Activated T-helper 17 cell treated with anti-CD3 and anti-CD28 coated beads, Interleukin-2, amount 50 U/mL, for 72 hours (primary cell): ENCODE measurements at regions not wholly inside any gene's neighbourhood (a gene's known extent, or its start where the extent isn't known, plus 50 kb on each side); places are given as distances from the start of the nearest gene placed in this dataset.

ENCODE experiments used
- ATAC-seq: fragments of 150-1000 bp; cut with Tn5 transposase; replicated peaks from 2 replicates; pipeline ENCODE4 v1.10.0; 2021; ENCODE audit warnings: mild to moderate bottlenecking, moderate library complexity
- H3K27ac Mint-ChIP-seq: one replicate; pipeline ENCODE4 v1.8.0; 2022; ENCODE audit warnings: mixed read lengths
- H3K27me3 Mint-ChIP-seq: one replicate; pipeline ENCODE4 v1.8.0; 2022; ENCODE audit warnings: mixed read lengths
- H3K36me3 Mint-ChIP-seq: one replicate; pipeline ENCODE4 v1.8.0; 2022; ENCODE audit warnings: low read depth, mild to moderate bottlenecking, mixed read lengths
- H3K4me1 Mint-ChIP-seq: one replicate; pipeline ENCODE4 v1.8.0; 2022; ENCODE audit warnings: mixed read lengths
- H3K4me3 Mint-ChIP-seq: one replicate; pipeline ENCODE4 v1.8.0; 2022; ENCODE audit warnings: mild to moderate bottlenecking, mixed read lengths
- H3K9me3 Mint-ChIP-seq: one replicate; pipeline ENCODE4 v1.8.0; 2022; ENCODE audit warnings: mixed read lengths

DNA sequence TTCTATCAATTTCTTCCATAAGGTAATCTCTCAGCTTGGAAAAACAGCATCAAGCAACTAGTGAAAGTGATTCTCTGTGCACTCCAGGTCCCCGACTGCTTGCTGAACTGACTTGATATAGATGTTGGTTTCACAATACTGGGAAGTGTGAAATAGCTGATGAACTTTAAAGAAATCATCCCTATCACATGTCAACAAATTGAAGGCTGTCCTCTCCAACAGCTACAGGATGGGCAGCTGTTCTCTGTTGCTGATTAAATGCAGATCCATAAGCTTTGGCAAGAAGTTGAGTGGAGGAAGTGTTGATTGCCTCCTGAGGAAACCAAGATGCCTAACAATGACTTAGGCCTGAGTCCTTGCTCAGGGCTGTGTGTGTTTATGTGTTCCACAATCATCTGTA lies 130.4 kb upstream of the GDF10 start:
- ATAC-seq: no peak

DNA sequence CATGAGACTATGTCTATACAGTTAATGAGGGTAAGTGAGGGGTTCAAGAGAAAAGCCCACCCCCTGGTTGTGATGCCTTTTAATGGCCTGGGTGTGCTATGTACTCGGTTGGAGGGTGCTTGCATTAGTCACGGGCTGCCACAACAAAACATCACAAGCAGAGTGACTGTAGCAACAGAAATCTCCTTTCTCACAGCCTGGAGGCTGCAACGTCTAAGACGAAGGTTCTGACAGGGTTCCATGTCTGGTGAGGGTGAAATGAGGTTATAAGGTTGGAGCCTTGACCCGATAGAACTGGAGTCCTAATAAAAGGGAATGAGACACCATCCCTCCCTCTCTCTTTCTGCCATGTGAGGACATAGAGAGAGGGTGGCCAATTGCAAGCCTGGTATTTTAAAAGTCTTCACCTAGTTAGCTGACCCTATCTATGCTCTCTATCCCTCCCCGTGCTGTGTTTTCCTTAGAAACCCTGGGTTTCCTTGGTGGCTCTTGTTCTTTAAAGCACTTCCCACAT lies 126.0 kb upstream of the GDF10 start:
- Mint-ChIP-seq H3K27me3 (no peaks in the 10 kb centered on the region), H3K4me3 (no peak overlapping the region), H3K36me3 (no peaks in the 10 kb centered on the region), H3K4me1 (no peaks in the 10 kb centered on the region), H3K27ac (no peak overlapping the region), H3K9me3 (no peaks in the 10 kb centered on the region)
- ATAC-seq: no peak

More for the DNA sequence above, 130.4 kb upstream of the GDF10 start:
- no peak overlapping the region for H3K27ac Mint-ChIP-seq
- H3K4me1 Mint-ChIP-seq: no peaks in the 10 kb centered on the region
- no peaks in the 10 kb centered on the region for H3K9me3 Mint-ChIP-seq
- H3K27me3 Mint-ChIP-seq: no peaks in the 10 kb centered on the region
- H3K4me3 Mint-ChIP-seq: no peak overlapping the region
- H3K36me3 Mint-ChIP-seq: no peaks in the 10 kb centered on the region

DNA sequence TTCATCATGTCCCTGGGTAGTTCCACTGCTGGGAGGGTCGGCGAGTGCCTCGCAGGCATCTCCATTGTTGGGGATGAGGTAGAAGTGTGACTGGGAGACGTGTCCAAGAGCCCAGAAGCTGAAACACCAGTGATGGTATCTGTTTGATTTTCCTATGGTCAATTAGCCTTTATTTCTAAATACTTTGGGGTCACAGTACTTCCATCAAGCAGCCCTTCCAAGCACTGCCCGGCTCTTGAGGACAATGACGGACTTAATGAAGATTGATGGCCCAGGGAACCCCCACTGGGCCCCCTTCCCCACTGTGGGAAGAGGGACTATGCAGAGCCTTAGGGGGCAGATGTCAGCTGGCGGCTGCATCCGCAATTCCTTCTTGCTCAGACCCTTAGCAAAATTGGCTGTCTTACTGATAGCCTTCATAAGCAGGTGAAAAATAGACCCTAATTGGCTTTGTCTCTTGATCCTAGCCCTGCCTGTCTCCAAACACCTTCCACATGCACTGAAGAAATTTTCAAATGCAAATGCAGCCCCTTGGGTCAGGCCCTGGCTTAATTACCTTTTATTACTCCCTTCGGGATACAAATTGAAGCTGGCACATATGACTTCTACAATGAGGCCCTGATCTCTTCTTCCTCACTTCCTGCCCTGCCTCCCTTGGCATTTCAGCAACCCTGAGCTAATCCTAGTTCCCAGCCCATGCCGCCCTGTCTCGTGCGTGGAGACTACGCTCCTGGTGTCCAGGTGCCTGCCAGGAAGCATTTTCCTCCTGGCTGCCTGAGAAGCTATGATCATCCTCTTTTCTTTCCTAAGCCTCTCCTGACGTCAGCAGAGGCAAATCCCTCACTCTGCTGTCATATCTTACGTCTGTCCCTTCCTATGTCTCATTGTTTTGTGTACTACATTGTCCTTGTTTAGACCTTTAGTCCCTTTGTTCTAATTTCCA lies 124.5 kb upstream of the GDF10 start:
- Mint-ChIP-seq H3K4me1 (no peaks in the 10 kb centered on the region), H3K36me3 (no peaks in the 10 kb centered on the region), H3K4me3 (no peak overlapping the region), H3K27ac (no peak overlapping the region), H3K27me3 (no peaks in the 10 kb centered on the region), H3K9me3 (no peaks in the 10 kb centered on the region)
- no peak for ATAC-seq

DNA sequence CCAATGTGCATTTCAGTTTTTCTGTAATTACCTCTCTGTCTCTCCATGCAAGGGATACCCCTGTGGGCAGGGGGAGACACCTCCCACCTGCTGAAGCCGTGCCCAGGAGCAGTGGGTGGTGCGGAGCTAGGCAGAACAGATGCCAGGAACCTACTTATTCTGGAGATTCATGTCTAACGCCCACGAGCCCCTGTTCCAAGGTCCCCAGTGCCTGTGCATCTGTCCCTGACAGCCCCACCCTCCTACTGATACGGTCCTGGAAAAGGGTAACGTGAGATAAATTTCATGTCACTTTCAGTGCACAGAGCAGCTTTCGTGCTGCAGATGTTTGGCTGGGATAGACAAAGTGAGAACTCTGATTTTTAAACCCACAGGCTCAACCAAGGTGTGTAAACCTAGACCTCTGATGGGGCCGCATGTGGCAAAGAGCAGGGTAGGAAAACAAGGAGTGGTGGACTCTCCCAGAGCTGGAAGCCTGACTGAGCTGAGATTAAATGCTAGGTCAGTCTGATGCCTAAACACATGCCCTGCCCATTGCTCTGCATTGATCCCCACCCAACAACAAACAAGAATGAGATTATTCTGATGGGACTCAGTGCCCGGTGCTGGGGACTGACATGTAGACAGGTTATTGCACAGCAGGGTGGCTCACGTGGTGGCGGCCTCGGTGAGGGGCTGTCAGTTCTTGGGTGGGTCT lies 123.6 kb upstream of the GDF10 start:
- Mint-ChIP-seq H3K27ac (no peak overlapping the region), H3K4me1 (no peaks in the 10 kb centered on the region), H3K4me3 (no peak overlapping the region), H3K27me3 (no peaks in the 10 kb centered on the region), H3K9me3 (no peaks in the 10 kb centered on the region), H3K36me3 (no peaks in the 10 kb centered on the region)
- no peak for ATAC-seq

DNA sequence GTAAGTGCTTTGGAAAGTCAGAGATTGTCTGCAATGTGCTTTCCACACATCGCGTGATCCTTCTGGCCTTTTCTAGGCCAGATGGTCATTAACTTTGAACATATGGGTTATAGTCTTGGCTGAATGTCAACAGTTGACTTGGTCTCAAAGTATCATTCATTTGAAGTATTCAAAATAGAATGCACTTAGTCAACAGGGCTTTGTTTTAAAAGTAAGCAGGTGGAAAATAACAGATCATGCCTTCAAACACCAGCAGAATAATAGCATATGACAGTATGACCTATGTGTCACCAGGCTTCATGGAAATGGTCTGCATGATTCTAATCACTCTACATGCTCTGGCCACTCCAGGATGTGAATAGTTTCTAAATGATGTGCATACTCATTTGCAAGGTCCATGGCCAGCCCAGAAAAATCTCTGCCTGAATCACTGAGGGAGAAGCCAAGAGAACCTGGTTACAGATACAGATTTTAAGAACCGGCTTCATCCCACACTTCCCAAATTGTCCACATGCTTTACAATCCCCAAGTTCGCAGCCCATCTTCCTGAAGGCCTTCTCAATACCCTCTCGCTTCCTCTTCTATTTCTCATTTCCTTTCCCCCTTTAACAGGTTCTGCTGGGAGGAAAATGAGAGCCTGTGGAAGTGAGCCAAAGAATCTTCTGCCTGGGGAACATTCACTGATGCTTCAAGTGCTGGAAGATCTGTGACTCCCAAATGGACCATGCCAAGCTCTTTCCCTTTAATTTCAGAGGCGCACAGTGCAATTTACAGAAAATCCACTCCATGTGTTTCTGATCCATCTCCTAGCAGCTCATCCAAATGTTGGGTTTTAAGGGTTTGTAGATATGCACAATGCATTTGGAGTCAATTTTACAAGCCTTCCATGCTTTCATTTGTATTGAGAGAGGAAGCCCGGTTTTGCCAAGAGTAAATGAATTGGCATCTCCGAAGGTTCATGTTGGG lies 122.8 kb upstream of the GDF10 start:
- Mint-ChIP-seq H3K4me1 (no peaks in the 10 kb centered on the region), H3K4me3 (no peak overlapping the region), H3K36me3 (no peaks in the 10 kb centered on the region), H3K27me3 (no peaks in the 10 kb centered on the region), H3K27ac (no peak overlapping the region), H3K9me3 (no peaks in the 10 kb centered on the region)
- peak; percentile 39 for ATAC-seq

DNA sequence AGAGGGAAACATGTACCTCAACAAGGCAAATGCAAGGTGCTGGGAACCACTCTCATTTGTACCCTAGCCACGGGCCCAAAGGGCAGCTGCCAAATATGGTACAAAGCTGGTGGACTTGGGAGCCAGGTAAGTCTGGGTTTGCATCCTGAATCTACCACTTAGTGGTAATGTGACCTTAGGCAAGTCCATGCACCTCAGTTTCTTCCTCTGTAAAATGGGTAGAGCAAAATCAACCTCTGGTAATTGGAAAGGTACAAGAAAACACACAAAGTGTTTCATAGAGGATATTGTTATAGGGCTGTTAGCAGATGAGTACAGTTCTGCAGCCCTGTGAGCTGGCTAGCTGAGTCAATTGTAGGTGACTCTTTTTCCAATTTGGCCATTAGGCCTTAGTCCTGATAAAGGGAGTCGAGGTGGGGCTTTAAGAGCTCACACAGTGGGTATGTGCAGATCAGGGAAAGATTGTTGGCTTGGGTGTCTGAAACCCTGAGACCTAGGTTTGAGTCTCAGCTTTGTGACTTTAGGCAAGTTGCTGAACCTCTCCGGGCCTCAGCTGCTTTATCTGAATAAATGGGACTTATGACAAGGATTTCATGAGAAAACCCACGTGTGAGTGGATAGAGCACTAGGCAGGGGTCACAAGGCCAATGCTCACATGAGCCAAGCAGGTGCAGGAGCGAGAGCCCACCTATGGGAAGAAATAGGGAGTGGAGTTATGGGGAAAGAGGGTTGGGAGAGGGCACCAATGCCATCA lies 121.3 kb upstream of the GDF10 start:
- Mint-ChIP-seq H3K9me3 (no peaks in the 10 kb centered on the region), H3K27me3 (no peaks in the 10 kb centered on the region), H3K4me3 (no peak overlapping the region), H3K27ac (no peak overlapping the region), H3K4me1 (no peaks in the 10 kb centered on the region), H3K36me3 (no peaks in the 10 kb centered on the region)
- ATAC-seq: peak; percentile 16

DNA sequence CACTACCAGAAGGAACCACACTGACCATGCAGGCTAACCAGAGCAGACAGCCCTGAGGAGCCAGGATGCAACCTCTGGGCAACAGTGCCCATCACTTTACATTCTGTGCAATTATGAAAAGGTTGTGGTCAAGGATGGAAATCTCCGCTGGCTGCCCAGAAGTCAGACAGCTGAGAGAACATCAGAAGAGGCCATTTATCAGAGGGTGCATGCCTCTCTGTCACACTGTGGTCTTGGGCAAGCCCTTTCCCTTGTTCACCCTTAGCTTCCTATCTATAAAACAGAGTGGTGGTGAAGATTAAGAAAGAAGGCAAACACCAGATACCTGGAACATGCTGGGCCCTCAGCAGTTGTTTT lies 120.7 kb upstream of the GDF10 start:
- no peaks in the 10 kb centered on the region for H3K27me3 Mint-ChIP-seq
- H3K4me3 Mint-ChIP-seq: no peak overlapping the region
- H3K4me1 Mint-ChIP-seq: no peaks in the 10 kb centered on the region
- H3K27ac Mint-ChIP-seq: no peak overlapping the region
- ATAC-seq: peak; percentile 67
- no peaks in the 10 kb centered on the region for H3K9me3 Mint-ChIP-seq
- no peaks in the 10 kb centered on the region for H3K36me3 Mint-ChIP-seq

DNA sequence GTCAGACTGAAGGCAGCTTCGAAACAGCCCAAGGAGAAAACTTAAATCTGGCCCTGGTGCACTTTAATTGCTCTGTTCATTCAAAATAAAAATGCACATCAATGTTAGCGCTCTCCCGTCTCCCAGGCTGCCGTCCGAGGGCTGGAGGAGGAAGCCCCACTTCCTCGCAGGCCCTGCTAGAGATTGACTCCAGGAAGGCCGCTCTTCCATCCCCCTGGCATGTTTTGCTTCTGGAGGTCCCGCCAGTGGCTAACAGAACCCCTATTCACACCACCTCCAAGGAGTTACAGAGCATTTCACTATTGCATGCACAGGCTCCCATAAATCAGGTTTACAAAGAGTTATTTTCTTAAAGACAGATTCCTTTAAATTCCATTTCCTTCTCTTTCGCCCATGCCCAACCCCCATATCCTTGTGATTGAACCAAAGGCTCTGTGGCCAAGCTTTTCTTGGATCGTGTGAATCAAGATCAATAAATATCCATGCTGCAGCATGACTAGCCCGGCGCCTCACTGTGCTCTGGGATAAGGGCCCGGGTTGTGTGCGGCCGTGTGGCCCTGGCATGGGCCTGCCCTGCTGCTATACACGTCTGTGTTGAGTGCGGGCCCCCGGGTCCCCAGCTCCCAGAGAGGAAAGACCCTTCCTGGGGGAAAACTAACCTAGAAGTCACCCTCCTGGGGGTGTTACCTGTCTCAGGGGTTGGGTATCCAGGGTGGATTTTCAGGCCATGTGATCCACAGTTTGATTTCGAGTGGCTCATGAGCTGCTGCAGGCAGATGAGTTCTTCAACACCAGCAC lies 118.7 kb upstream of the GDF10 start:
- no peak overlapping the region for H3K27ac Mint-ChIP-seq
- H3K4me1 Mint-ChIP-seq: no peaks in the 10 kb centered on the region
- peak; percentile 14 for ATAC-seq

DNA sequence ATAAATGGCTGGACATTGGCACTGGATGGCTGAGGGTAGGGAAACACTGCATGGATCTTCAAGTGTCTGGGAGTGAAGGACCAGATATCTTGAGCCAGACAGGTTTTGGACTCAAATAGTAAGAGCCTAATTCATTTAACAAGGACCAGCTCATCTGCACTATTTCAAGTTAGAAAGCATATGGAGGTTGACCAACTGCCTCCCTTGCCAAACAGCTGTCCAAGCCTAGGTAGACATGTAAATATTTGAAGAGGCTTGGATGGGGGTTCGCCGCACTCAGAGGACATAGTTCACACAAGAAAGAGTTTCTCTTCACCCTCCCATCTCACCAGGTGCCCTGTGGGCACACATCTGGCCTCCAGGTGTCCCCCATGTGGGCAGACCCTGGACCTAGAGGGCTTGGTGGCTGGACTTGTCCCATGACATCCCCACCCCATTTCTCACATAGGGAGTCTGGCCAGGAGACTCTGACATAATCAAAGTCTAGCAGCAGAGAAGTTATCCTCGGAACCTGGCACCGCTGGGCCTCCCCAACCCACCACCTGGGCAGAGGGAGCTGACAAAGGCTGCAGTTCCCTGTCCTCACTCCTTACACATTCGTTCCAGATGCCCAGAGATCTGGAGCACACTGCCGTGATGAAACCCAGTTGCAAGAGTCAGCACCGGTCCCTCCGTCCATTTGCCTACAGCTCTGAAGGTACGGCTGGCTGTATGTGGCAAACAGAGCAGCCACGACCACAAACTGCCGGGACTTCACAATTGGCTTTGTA lies 116.9 kb upstream of the GDF10 start:
- no peaks in the 10 kb centered on the region for H3K4me1 Mint-ChIP-seq
- no peak overlapping the region for H3K4me3 Mint-ChIP-seq
- H3K36me3 Mint-ChIP-seq: no peaks in the 10 kb centered on the region
- no peak for ATAC-seq
- H3K27ac Mint-ChIP-seq: no peak overlapping the region
- H3K9me3 Mint-ChIP-seq: no peaks in the 10 kb centered on the region
- no peaks in the 10 kb centered on the region for H3K27me3 Mint-ChIP-seq

More for the DNA sequence above, 118.7 kb upstream of the GDF10 start:
- no peaks in the 10 kb centered on the region for H3K27me3 Mint-ChIP-seq
- no peaks in the 10 kb centered on the region for H3K36me3 Mint-ChIP-seq
- no peaks in the 10 kb centered on the region for H3K9me3 Mint-ChIP-seq
- no peak overlapping the region for H3K4me3 Mint-ChIP-seq

DNA sequence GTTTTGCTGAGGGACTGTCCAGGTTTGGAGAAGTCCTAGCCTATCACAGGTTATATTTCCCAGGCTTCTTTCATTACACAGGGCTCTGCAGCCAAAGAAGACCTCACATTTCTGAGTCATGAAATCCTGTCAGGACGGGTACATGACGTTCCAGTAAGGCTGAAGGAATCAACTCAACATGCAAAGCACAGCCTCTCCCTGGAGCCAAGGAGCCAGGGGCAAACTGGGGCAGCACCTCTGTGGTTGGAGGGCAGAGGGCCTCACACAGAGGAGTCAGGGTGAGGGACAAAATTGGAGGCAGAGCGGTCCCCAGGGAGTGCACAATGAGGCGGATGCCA lies 116.3 kb upstream of the GDF10 start:
- no peak overlapping the region for H3K4me3 Mint-ChIP-seq
- no peaks in the 10 kb centered on the region for H3K36me3 Mint-ChIP-seq
- no peaks in the 10 kb centered on the region for H3K9me3 Mint-ChIP-seq
- H3K4me1 Mint-ChIP-seq: no peaks in the 10 kb centered on the region
- H3K27ac Mint-ChIP-seq: no peak overlapping the region
- ATAC-seq: no peak
- H3K27me3 Mint-ChIP-seq: no peaks in the 10 kb centered on the region

DNA sequence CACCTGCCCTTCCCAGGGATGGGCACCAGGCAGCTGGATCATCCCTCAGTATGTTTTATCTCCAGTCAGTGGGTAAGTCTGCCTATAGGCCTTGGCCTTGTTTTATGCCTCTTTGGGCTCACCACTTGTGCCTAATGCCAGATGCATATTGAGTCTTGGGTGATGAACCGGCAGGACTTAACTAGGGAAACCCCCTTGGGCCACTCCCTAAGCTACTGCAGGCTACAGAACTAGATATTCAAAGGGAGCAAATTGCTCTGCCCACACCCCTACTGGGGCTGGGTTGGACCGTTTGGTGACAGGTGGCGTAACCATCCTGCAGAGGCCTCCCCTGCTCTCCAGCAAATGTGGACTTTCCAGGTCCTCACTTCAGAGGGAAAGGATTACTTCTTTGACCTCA lies 115.7 kb upstream of the GDF10 start:
- Mint-ChIP-seq H3K4me1 (no peaks in the 10 kb centered on the region), H3K27ac (no peak overlapping the region), H3K36me3 (no peaks in the 10 kb centered on the region), H3K27me3 (no peaks in the 10 kb centered on the region), H3K9me3 (no peaks in the 10 kb centered on the region), H3K4me3 (no peak overlapping the region)
- no peak for ATAC-seq

DNA sequence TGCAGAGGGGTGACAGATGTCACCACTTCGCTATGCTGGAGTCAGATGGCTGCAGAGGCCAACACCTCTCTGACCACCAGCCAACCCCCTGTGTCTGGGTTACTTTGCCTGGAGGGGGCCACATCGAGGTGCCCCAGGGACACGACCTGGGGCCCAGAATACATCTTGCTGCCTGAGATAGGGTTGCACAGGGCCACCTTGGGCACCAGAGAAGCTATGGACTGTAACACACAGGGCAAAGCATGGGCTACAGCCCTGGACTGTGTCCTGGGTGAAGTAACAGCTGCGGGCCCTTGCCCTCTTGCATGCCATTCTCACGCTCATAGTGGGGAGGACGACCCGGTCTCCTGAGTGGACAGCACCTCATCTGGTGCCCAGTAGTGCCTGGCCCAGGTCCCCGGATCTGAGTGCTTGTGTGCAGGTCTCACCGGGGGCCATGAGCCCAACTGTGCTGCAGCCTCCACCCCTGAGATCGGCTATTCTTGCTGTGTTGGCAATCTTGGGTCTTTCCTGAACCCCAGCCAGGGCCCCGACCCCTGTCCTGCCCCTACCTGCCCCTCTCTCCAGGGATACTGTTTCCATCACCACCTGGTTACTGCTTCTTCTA lies 115.2 kb upstream of the GDF10 start:
- no peak for ATAC-seq
- Mint-ChIP-seq H3K36me3 (no peaks in the 10 kb centered on the region), H3K4me3 (no peak overlapping the region), H3K4me1 (no peaks in the 10 kb centered on the region), H3K27ac (no peak overlapping the region), H3K27me3 (no peaks in the 10 kb centered on the region), H3K9me3 (no peaks in the 10 kb centered on the region)
